Liver (tissue), 3 donors: ENCODE measurements at regions not wholly inside any gene's neighbourhood (a gene's known extent, or its start where the extent isn't known, plus 50 kb on each side); places are given as distances from the start of the nearest gene placed in this dataset.

Experiments used
- CTCF ChIP-seq: fragments of 150-350 bp; IDR thresholded peaks from 2 replicates; pipeline ENCODE4 v1.5.1; 2017; ENCODE audit warnings: improper control_type of control experiment, low read depth, low read length; ENCODE audit not compliant: missing input control
- HNF4G ChIP-seq: IDR thresholded peaks from 2 replicates; pipeline ENCODE4 v1.6.1; 2016; ENCODE audit warnings: antibody characterized with exemption
- MAX ChIP-seq: IDR thresholded peaks from 2 replicates; pipeline ENCODE4 v1.6.1; 2016; ENCODE audit warnings: antibody characterized with exemption
- REST ChIP-seq: IDR thresholded peaks from 2 replicates; pipeline ENCODE4 v1.6.1; 2016; ENCODE audit warnings: antibody characterized with exemption, mild to moderate bottlenecking
- RXRA ChIP-seq, 2 donors: IDR thresholded peaks; 2 replicates each; pipeline ENCODE4 v1.6.1; 2017 to 2018; ENCODE audit warnings: antibody characterized with exemption in 2 of 2, mild to moderate bottlenecking in 1 of 2
- TAF1 ChIP-seq: conservative IDR thresholded peaks from 2 replicates; pipeline ENCODE4 v1.6.1; 2016; ENCODE audit warnings: antibody characterized with exemption, mild to moderate bottlenecking
- YY1 ChIP-seq: IDR thresholded peaks from 2 replicates; pipeline ENCODE4 v1.6.1; 2016; ENCODE audit warnings: antibody characterized with exemption, mild to moderate bottlenecking
- TF ChIP-seq, protein P1 (sequence below): IDR thresholded peaks from 2 replicates; pipeline ENCODE4 v1.6.1; 2016; ENCODE audit warnings: antibody characterized with exemption
- donor health status: healthy.
- donor health status: healthy.

DNA sequence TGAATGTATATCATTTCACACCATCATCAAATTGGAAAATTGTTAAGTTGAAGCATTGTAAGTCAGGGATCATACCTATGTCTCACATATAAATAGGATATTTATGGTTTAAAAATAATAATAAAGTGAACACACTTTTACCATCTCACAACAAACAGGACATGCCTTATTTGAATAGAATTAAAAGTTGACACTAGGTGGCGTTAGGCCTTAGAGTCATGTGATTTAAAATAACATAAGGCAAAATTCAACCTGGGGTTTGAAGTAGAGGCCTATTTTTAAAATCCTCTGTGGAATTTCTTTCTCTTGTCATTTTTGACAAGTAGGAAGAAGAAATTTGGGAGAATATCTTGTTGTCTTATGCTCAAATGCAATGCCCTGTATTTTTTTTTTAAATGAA, 184.7 kb upstream of the PCDH15 start:
- TF ChIP-seq CTCF (peak; percentile 37), REST (no peak), HNF4G (no peak), YY1 (no peak), MAX (no peak), TAF1 (no peak), RXRA (IDR thresholded peaks at IDR 0.05) (no peak)
- TF ChIP-seq, protein P1, sequence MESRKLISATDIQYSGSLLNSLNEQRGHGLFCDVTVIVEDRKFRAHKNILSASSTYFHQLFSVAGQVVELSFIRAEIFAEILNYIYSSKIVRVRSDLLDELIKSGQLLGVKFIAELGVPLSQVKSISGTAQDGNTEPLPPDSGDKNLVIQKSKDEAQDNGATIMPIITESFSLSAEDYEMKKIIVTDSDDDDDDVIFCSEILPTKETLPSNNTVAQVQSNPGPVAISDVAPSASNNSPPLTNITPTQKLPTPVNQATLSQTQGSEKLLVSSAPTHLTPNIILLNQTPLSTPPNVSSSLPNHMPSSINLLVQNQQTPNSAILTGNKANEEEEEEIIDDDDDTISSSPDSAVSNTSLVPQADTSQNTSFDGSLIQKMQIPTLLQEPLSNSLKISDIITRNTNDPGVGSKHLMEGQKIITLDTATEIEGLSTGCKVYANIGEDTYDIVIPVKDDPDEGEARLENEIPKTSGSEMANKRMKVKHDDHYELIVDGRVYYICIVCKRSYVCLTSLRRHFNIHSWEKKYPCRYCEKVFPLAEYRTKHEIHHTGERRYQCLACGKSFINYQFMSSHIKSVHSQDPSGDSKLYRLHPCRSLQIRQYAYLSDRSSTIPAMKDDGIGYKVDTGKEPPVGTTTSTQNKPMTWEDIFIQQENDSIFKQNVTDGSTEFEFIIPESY: no peak
